ENCODE measurements at regions not wholly inside any gene's neighbourhood (a gene's known extent, or its start where the extent isn't known, plus 50 kb on each side); places are given as distances from the start of the nearest gene placed in this dataset.

- TF ChIP-seq, protein P1, sequence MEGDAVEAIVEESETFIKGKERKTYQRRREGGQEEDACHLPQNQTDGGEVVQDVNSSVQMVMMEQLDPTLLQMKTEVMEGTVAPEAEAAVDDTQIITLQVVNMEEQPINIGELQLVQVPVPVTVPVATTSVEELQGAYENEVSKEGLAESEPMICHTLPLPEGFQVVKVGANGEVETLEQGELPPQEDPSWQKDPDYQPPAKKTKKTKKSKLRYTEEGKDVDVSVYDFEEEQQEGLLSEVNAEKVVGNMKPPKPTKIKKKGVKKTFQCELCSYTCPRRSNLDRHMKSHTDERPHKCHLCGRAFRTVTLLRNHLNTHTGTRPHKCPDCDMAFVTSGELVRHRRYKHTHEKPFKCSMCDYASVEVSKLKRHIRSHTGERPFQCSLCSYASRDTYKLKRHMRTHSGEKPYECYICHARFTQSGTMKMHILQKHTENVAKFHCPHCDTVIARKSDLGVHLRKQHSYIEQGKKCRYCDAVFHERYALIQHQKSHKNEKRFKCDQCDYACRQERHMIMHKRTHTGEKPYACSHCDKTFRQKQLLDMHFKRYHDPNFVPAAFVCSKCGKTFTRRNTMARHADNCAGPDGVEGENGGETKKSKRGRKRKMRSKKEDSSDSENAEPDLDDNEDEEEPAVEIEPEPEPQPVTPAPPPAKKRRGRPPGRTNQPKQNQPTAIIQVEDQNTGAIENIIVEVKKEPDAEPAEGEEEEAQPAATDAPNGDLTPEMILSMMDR (IDR thresholded peaks at IDR 0.05) = no peak
- TF ChIP-seq POLR2AphosphoS5 (IDR thresholded peaks at IDR 0.05; ENCODE audit: low read depth, low read length) (no peak), SIN3A (IDR thresholded peaks at IDR 0.05; ENCODE audit: borderline replicate concordance, insufficient read depth, low read depth, low read length) (no peak), TCF7L2 (IDR thresholded peaks at IDR 0.05; ENCODE audit: low read depth, low read length) (no peak)
- TF ChIP-seq, protein P2, sequence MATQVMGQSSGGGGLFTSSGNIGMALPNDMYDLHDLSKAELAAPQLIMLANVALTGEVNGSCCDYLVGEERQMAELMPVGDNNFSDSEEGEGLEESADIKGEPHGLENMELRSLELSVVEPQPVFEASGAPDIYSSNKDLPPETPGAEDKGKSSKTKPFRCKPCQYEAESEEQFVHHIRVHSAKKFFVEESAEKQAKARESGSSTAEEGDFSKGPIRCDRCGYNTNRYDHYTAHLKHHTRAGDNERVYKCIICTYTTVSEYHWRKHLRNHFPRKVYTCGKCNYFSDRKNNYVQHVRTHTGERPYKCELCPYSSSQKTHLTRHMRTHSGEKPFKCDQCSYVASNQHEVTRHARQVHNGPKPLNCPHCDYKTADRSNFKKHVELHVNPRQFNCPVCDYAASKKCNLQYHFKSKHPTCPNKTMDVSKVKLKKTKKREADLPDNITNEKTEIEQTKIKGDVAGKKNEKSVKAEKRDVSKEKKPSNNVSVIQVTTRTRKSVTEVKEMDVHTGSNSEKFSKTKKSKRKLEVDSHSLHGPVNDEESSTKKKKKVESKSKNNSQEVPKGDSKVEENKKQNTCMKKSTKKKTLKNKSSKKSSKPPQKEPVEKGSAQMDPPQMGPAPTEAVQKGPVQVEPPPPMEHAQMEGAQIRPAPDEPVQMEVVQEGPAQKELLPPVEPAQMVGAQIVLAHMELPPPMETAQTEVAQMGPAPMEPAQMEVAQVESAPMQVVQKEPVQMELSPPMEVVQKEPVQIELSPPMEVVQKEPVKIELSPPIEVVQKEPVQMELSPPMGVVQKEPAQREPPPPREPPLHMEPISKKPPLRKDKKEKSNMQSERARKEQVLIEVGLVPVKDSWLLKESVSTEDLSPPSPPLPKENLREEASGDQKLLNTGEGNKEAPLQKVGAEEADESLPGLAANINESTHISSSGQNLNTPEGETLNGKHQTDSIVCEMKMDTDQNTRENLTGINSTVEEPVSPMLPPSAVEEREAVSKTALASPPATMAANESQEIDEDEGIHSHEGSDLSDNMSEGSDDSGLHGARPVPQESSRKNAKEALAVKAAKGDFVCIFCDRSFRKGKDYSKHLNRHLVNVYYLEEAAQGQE (IDR thresholded peaks at IDR 0.05; ENCODE audit: insufficient read depth in 1 of 2, low read depth in 2 of 2, low read length in 1 of 2) = no peak
These were observed 67.0 kb downstream of the EFNB1 start for GRCh38 chrX:68895778-68896177.
